AG10803 (cell line): ENCODE measurements at regions not wholly inside any gene's neighbourhood (a gene's known extent, or its start where the extent isn't known, plus 50 kb on each side); places are given as distances from the start of the nearest gene placed in this dataset.

Experiments used
- DNase-seq: peaks from one replicate; pipeline ENCODE4 v3.0.0; 2010; ENCODE audit warnings: low read depth
- H3K4me3 ChIP-seq: 2 replicates; pipeline ENCODE4 v1.5.1; 2011; ENCODE audit warnings: mild to moderate bottlenecking, low read length, control low read depth
- TF ChIP-seq, protein P1 (sequence below): conservative IDR thresholded peaks from 2 replicates; pipeline ENCODE4 v1.5.1; 2011; ENCODE audit warnings: mild to moderate bottlenecking, low read length, control low read depth, inconsistent platforms

DNA sequence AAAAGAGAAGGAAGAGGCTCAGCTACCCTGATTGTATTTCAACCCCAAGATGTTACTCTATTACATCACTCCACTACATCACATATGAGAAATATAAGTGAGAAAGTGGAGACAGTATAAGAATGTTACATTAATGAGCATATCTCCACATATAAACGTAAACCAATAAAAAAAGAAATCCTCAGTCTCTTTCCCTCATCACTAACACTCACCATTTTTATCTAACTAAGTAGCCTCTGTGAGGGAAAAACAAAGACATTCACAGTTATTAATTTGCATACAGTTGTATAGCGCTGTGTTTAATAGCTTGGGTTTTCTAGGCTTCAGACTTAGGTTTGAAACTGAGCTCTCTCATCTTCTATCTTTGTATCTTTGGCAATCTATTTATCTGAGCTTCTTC, 489.1 kb upstream of the LRRTM4 start:
- DNase-seq: no peak
- no peak overlapping the region for H3K4me3 ChIP-seq
- TF ChIP-seq, protein P1, sequence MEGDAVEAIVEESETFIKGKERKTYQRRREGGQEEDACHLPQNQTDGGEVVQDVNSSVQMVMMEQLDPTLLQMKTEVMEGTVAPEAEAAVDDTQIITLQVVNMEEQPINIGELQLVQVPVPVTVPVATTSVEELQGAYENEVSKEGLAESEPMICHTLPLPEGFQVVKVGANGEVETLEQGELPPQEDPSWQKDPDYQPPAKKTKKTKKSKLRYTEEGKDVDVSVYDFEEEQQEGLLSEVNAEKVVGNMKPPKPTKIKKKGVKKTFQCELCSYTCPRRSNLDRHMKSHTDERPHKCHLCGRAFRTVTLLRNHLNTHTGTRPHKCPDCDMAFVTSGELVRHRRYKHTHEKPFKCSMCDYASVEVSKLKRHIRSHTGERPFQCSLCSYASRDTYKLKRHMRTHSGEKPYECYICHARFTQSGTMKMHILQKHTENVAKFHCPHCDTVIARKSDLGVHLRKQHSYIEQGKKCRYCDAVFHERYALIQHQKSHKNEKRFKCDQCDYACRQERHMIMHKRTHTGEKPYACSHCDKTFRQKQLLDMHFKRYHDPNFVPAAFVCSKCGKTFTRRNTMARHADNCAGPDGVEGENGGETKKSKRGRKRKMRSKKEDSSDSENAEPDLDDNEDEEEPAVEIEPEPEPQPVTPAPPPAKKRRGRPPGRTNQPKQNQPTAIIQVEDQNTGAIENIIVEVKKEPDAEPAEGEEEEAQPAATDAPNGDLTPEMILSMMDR: no peak

DNA sequence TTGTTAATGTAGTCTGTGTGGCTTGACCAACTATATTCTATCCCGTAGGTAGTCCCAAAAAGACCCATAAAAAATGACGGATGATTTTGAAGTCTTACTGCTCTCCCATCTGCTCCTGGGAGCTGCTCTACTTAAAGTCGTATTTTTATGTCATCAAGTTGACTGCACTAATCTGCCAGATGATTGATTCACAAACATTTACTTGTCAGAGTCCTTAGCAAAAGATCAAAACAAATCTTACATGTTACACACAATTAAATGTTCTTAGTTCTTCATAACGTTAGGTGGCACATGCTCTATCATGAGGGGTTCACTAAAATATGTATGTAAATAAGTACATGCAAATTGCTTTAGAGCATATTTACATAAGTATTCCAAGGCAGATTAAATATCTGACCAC, 498.3 kb upstream of the LRRTM4 start:
- no peak overlapping the region for H3K4me3 ChIP-seq
- TF ChIP-seq, protein P1: no peak
- DNase-seq: no peak

DNA sequence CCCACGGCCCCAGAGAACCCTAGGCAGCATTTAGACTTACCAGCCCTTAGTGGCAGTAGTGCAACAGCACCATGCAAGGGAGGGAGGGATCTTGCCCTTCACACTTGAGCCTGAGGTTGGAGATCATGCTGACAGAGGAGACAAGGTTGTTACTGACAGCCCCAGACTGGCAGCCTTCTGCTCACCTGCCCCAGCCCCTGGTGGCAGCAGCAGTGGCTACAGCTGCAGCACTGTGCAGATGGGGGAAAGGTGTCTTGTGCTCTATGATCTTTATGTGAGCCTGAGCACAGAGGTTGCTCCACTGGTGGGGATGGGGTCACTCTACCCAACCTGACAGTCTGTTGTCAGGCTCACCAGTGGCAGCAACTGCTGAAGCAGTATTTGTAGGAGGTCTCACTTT, 501.2 kb upstream of the LRRTM4 start:
- DNase-seq: no peak
- no peak overlapping the region for H3K4me3 ChIP-seq
- TF ChIP-seq, protein P1: no peak

DNA sequence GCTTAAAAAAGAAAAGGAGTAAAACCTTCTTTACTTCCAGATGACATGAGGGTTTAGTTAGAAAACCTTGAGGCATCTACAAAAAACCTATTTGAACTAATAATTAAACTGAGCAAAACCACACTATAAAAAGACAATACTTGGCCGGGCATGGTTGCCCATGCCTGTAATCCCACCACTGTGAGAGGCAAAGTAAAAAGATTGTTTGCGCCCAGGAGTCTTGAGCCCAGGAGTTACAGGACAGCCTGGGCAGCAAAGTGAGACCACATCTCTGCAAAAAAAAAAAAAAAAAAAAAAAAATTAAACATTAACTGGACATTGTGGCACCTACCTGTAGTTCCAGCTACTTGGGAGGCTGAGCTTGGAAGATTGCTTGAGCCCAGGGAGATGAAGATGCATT, 502.8 kb upstream of the LRRTM4 start:
- H3K4me3 ChIP-seq: no peak overlapping the region
- TF ChIP-seq, protein P1: no peak
- DNase-seq: no peak

DNA sequence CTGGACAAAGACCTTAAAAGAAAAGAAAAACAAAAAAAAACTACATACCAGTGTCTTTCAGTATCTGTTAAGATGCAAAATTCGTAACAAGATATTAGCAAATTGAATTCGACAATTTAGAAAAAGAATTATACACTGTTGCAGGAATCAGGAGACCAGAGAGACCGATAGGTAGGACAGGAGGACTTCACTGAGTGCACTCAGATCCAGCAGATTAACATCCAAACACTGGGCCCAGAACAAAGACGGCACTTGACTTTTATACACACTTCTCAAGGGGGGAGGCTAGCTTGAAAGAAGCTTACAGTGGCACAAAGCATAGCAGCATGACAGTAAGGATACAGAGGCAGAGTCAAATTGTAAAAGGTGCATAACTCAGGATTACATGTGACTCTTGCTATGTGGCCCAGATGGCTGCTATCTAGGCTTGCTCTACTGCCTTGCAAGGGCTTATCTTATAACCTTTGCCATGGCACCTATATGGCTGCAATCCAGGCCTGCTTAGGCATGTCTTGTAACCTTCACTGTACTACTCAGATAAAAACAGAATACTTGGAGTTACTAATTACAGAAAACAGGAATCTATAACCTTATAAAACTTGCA, 507.3 kb upstream of the LRRTM4 start:
- TF ChIP-seq, protein P1: no peak
- no peak for DNase-seq
- no peak overlapping the region for H3K4me3 ChIP-seq

DNA sequence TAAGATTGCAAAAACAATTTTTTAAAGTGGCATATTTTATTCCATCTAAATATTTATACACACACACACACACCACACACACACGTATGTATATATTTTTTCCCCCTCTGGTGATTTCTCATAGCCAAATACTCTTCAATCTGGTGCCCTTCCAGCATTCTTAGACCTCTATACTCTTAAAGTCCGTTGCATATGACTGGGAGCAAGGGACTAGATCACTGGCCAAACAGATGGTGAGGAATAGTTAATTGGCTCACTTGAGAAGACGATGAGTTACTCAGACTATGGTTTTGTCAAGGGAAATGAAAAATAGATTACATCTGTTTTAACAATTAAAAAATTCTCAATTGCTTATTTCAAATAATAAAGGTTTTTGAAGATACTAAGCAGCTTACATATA, 512.5 kb upstream of the LRRTM4 start:
- TF ChIP-seq, protein P1: no peak
- DNase-seq: no peak
- no peak overlapping the region for H3K4me3 ChIP-seq

DNA sequence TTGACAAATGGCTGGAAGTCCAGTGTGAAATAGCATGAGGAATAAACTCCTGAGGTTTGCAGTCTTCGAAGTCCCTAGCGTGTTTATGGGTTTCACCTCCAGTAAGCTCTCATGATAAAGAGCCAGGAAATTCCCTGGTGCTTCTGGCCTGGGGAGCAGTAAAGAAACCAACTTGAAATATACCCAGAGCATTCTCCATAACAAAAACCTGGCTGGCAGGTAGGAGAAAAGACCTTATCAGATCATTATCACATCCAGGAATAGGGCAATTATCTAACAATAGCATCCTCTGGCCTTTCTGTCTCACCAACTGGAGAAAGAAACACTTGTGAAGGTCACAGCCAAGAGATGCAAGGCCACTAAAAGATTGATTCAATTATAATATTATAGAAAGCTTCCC, 513.6 kb upstream of the LRRTM4 start:
- H3K4me3 ChIP-seq: no peak overlapping the region
- no peak for DNase-seq
- TF ChIP-seq, protein P1: no peak
